ENCODE measurements at regions not wholly inside any gene's neighbourhood (a gene's known extent, or its start where the extent isn't known, plus 50 kb on each side); places are given as distances from the start of the nearest gene placed in this dataset.

- no peak for DNase-seq
These were observed 66.6 kb upstream of the GDNF start for GRCh38 chr5:37906416-37906815.

DNA sequence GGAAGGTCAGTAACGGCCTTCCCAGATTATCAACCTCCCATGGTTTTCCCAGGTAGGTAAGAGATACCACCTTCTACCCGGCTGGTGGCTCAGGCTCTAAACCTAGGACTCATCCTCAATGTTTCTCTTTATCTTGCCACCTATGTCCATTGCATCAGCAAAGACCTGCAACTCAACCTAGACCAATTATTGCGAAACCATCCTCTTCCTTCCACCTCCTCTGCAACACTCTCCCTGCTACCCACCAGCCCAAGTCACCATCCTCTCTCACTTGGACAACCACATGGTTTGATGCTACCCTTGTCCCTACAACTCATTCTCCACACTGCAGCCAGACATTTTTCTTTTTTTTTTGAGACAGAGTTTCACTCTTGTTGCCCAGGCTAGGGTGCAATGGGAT lies 65.4 kb upstream of the GDNF start:
- DNase-seq, result no peak

GRCh38 chr5:37902323-37902722 lies 62.5 kb upstream of the GDNF start:
- DNase-seq, result no peak

GRCh38 chr5:37900692-37901091 lies 60.9 kb upstream of the GDNF start:
- DNase-seq, result no peak

- no peak for DNase-seq
These were observed 59.2 kb upstream of the GDNF start for GRCh38 chr5:37899037-37899436.

DNA sequence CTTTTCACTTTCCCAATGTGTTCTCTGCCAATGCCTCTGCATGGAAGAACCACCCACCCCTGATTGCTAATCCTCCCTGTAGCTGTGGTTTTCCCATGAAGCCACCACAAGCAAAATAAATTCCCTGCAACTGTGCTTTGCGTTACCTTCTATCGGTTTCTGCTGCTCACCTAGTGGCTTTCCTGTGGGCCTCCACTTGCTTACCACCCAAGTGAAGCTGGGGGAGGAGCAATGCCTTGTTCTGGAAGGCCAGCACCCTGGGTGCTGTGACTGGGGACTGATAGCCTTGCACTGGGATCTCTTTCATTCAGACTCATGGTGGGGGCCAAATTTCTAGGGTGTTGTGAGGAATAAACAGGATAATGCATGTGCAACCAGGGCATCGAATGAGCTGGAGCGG lies 56.3 kb upstream of the GDNF start:
- no peak for DNase-seq

GRCh38 chr5:37893434-37894134 lies 53.7 kb upstream of the GDNF start:
- DNase-seq, result no peak

DNA sequence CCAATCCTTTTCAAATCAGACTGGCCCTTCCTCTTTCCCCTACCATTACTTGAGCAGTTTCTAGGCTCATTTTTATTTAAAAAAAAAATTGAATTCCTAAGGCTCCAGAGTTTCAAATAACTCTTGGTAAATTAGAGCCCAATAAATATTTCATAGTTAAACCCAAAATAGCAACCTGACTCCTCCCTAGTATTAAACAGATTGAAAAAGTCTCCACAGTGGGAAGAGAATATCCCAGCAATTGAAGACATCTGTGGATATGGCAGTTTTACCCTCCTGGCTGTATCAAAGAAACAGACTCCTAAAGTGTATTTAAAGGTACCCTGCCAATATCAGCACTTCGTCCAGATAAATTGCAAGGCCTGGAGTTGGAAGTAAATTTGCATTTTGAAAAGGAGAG lies 52.7 kb upstream of the GDNF start:
- DNase-seq, result no peak

DNA sequence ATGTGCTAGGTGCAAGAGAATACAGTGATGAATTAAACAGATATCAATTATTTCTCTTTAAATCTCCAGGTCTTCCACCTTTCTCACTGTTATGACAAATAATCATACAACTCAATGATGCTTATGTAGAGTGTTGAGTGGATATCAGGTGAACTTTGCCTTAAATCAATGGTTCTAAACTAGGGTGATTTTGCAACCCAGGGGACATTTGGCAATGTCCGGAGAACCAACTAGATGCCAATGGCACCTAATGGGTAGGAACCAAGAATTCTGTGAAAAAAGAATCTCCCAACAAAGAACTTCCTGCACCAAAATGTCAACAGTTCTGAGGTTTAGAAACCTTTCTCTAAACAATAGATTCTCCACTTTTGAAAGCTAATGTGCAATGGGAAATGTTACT lies 52.0 kb upstream of the GDNF start:
- no peak for DNase-seq

DNA sequence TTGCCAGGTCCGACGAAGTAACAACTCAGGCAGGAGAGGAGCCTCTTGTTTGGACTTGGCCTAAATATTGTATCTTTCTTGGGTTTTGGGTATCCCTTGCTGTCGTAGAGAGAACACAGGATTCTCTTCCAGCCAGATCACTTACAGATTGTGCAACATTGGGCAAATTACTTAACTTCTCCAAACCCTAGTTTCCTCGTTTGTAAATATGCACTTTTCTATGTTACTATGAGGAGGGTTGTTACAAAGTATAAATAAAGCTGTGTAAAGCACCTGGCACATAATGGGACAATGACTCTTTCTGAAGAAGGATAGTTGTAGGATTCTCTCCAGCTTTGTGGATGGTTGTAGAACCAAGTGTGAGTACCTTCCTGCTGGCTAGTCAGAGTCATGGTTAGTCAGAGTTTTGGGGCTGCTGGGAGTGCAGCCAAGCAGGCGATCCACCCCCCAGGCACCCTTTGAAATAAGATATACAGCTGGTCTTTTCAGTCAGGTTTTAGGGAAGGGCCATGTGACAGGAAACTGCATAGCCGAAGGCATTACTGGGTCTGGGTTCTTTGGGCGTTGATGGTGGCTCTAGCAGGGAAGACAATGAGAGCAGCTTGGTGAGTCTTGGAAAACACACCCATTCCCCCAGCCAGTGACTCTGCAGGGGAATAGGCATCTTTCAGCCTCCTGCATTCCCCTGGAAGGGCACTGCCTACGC lies 49.9 kb upstream of the GDNF start:
- no peak for DNase-seq

Data from amniotic stem cell (primary cell).